ENCODE measurements at regions not wholly inside any gene's neighbourhood (a gene's known extent, or its start where the extent isn't known, plus 50 kb on each side); places are given as distances from the start of the nearest gene placed in this dataset.
A peak's percentile ranks its signal among the peaks of the same experiment; 100 is the strongest.
"Not testable (repeated sequence)": the region's sequence is repeated elsewhere in the genome, so short reads cannot be mapped to it uniquely, and the experiment has no call there.

DNA sequence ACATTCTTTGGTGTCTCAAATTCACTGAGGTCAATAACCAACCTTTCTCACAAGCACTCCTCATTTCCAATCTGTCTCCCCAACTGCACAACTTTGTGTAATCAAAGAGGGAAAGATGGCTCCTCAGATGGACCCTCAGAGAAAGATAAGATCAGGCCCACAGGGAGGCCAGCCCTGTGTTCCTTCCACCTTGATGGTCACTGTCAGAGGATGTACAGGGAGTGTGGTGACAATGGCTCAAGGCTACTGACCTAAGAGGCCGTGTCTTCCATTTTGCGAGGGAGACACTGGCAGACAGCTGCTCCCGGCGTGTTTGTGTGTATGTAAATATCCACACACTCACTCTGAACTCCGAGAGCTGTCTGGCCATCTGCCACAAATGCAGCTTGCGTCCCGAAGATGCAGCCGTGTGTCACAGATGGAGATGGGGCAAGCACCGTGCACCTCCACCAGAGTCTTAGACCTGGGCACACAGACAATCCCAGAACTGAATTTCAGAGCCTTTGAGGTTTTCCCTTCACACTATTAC is 712.1 kb upstream of the NRP1 start:
- no peak for ATAC-seq (ENCODE audit: low read depth)
- Histone ChIP-seq H3K27ac (ENCODE audit: poor library complexity, severe bottlenecking) (no peak overlapping the region), H3K9me3 (ENCODE audit: severe bottlenecking) (no peaks in the 10 kb centered on the region), H3K4me1 (ENCODE audit: insufficient read depth, poor library complexity, severe bottlenecking) (no peaks in the 10 kb centered on the region), H3K4me3 (ENCODE audit: severe bottlenecking) (no peak overlapping the region), H3K36me3 (ENCODE audit: low read depth) (no peaks in the 10 kb centered on the region), H3K27me3 (ENCODE audit: insufficient read depth, poor library complexity, severe bottlenecking) (no peaks in the 10 kb centered on the region)
- TF ChIP-seq, protein P1, sequence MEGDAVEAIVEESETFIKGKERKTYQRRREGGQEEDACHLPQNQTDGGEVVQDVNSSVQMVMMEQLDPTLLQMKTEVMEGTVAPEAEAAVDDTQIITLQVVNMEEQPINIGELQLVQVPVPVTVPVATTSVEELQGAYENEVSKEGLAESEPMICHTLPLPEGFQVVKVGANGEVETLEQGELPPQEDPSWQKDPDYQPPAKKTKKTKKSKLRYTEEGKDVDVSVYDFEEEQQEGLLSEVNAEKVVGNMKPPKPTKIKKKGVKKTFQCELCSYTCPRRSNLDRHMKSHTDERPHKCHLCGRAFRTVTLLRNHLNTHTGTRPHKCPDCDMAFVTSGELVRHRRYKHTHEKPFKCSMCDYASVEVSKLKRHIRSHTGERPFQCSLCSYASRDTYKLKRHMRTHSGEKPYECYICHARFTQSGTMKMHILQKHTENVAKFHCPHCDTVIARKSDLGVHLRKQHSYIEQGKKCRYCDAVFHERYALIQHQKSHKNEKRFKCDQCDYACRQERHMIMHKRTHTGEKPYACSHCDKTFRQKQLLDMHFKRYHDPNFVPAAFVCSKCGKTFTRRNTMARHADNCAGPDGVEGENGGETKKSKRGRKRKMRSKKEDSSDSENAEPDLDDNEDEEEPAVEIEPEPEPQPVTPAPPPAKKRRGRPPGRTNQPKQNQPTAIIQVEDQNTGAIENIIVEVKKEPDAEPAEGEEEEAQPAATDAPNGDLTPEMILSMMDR (IDR thresholded peaks at IDR 0.05; ENCODE audit: poor library complexity, severe bottlenecking): no peak
- no peak for DNase-seq (ENCODE audit: low spot score)

DNA sequence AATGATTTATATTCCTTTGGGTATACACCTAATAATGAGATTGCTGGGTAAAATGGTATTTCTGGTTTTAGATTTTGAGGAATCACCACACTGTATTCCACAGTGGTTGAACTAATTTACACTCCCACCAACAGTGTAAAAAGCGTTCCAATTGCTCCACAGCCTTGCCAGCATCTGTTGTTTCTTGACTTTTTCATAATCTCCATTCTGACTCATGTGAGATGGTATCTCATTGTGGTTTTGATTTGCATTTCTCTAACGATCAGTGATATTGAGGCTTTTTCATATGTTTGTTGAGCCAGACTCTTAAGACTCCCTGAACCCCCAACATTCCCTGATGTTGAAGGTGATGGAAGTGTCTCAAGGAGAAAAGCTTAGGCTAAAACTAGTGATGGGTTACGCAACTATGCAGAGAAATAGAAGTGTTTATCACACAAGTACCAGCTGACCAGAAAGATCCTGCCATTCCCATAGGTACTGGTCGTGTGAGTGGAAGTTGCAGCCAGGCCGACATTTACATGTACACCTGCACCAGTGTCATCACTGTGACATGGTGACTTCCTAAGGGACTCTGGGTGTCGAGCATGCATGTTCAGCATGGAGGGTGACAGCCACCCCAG is 711.2 kb upstream of the NRP1 start:
- no peaks in the 10 kb centered on the region for H3K9me3 ChIP-seq (ENCODE audit: severe bottlenecking)
- DNase-seq (ENCODE audit: low spot score) (no peak), ATAC-seq (ENCODE audit: low read depth) (peak; percentile 42; the same call in 1 of the 3 replicates)
- TF ChIP-seq, protein P1 (IDR thresholded peaks at IDR 0.05; ENCODE audit: poor library complexity, severe bottlenecking): no peak
- no peak overlapping the region for H3K27ac ChIP-seq (ENCODE audit: poor library complexity, severe bottlenecking)
- no peaks in the 10 kb centered on the region for H3K4me1 ChIP-seq (ENCODE audit: insufficient read depth, poor library complexity, severe bottlenecking)
- no peaks in the 10 kb centered on the region for H3K36me3 ChIP-seq (ENCODE audit: low read depth)
- H3K27me3 ChIP-seq (ENCODE audit: insufficient read depth, poor library complexity, severe bottlenecking): no peaks in the 10 kb centered on the region
- H3K4me3 ChIP-seq (ENCODE audit: severe bottlenecking): no peak overlapping the region

DNA sequence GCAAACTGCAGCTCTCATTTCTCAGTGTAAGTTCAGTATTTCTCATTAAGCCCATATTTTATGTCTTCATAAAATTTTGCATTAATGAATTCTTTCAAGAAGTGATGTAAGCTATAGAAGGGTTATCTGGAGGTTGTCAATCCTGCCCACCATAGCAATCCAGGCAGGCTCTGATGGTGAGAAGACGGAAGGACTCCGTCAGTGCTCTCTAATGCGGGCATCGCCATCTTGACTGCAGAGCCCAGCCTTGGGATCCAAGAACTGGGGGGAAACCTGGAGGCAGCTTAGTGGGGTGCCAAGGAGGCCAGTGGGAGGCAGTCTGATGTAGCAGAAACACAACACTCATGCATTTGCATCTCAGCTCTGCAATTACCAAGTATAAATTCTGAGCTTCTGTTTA is 707.4 kb upstream of the NRP1 start:
- Histone ChIP-seq H3K27me3 (ENCODE audit: insufficient read depth, poor library complexity, severe bottlenecking) (no peaks in the 10 kb centered on the region), H3K9me3 (ENCODE audit: severe bottlenecking) (no peaks in the 10 kb centered on the region), H3K4me3 (ENCODE audit: severe bottlenecking) (no peak overlapping the region), H3K27ac (ENCODE audit: poor library complexity, severe bottlenecking) (no peak overlapping the region), H3K4me1 (ENCODE audit: insufficient read depth, poor library complexity, severe bottlenecking) (no peaks in the 10 kb centered on the region), H3K36me3 (ENCODE audit: low read depth) (no peaks in the 10 kb centered on the region)
- no peak for ATAC-seq (ENCODE audit: low read depth)
- no peak for DNase-seq (ENCODE audit: low spot score)
- TF ChIP-seq, protein P1 (IDR thresholded peaks at IDR 0.05; ENCODE audit: poor library complexity, severe bottlenecking): no peak

DNA sequence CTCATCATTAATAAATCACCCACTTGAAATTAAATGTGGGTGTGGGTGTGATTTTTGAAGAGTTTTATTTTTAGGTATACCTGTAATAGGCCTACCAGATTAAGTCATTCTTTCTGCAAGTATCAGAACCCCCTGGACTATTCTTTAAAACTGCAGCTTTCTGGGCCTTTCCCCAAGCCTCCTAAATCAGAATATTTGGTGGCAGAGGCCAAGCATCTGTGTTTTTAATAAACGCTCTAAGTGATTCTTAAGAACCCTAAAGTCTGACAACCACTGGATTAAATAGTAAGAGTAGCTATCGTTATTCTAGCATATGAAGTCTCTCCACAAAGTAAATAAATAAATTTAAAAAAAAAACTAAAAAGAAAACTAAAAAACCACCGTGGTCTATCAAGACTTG is 703.0 kb upstream of the NRP1 start:
- Histone ChIP-seq H3K27ac (ENCODE audit: poor library complexity, severe bottlenecking) (no peak overlapping the region), H3K36me3 (ENCODE audit: low read depth) (no peaks in the 10 kb centered on the region), H3K4me3 (ENCODE audit: severe bottlenecking) (no peak overlapping the region), H3K27me3 (ENCODE audit: insufficient read depth, poor library complexity, severe bottlenecking) (no peaks in the 10 kb centered on the region), H3K9me3 (ENCODE audit: severe bottlenecking) (no peaks in the 10 kb centered on the region), H3K4me1 (ENCODE audit: insufficient read depth, poor library complexity, severe bottlenecking) (no peaks in the 10 kb centered on the region)
- DNase-seq (ENCODE audit: low spot score) (no peak), ATAC-seq (ENCODE audit: low read depth) (no peak)
- TF ChIP-seq, protein P1 (IDR thresholded peaks at IDR 0.05; ENCODE audit: poor library complexity, severe bottlenecking): no peak

DNA sequence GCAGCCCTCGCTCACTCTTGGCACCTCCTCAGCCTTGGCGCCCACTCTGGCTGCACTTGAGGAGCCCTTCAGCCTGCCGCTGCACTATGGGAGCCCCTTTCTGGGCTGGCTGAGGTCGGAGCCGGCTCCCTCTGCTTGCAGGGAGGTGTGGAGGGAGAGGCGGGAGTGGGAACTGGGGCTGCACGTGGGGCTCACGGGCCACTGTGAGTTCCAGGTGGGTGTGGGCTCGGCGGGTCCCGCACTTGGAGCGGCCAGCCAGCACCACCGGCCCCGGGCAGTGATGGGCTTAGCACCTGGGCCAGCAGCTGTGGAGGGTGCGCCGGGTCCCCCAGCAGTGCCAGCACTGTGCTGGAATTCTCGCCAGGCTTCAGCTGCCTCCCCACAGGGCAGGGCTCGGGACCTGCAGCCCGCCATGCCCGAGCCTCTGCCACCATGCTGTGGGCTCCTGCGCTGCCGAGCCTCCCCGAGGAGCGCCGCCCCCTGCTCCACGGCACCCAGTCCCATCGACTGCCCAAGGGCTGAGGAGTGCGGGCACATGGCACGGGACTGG is 700.8 kb upstream of the NRP1 start:
- H3K4me1 ChIP-seq (ENCODE audit: insufficient read depth, poor library complexity, severe bottlenecking); ATAC-seq (ENCODE audit: low read depth); H3K9me3 ChIP-seq (ENCODE audit: severe bottlenecking); DNase-seq (ENCODE audit: low spot score); H3K27ac ChIP-seq (ENCODE audit: poor library complexity, severe bottlenecking); H3K4me3 ChIP-seq (ENCODE audit: severe bottlenecking); H3K27me3 ChIP-seq (ENCODE audit: insufficient read depth, poor library complexity, severe bottlenecking); H3K36me3 ChIP-seq (ENCODE audit: low read depth): not testable (repeated sequence)
